K562 (cell line): ENCODE measurements at regions not wholly inside any gene's neighbourhood (a gene's known extent, or its start where the extent isn't known, plus 50 kb on each side); places are given as distances from the start of the nearest gene placed in this dataset.

Source experiments
- ATAC-seq: fragments of 200-7000 bp; cut with Tn5 transposase; 3 replicates; pipeline ENCODE4 v1.9.1; 2020; ENCODE audit warnings: moderate library complexity
- BruUV-seq: library from RNA; stranded (reverse); fragments of 400-500 nt; replicated peaks from 2 replicates; lab custom pipeline; 2021; lab: Mats Ljungman, UMichigan
- CTCF ChIA-PET: fragments of 300-600 bp; formaldehyde crosslinking; extraction: SDS; loops from one replicate; lab custom pipeline; 2021; ENCODE audit warnings: low intra/inter-chr PET ratio; lab: Yijun Ruan, JAX
- POLR2A ChIA-PET: fragments of 300-600, 350-650 bp; sonication (Branson Sonifier 250); formaldehyde crosslinking; extraction: SDS; loops from one replicate; lab custom pipeline; 2021; ENCODE audit warnings: antibody characterized with exemption, inconsistent platforms; lab: Yijun Ruan, JAX
- DNase-seq, 4 experiments: peaks; one replicate each; pipeline versions ENCODE4 v3.0.0 to v3.0.0-alpha.2; 2011 to 2018; ENCODE audit warnings: low spot score in 3 of 4, mixed read lengths in 3 of 4; ENCODE audit errors: extremely low read depth in 1 of 4
- FAIRE-seq: peaks from 2 replicates; lab custom pipeline; 2011; peaks lifted over from hg19 to GRCh38; lab: Jason Lieb, UNC
- H2AFZ ChIP-seq: 2 replicates; pipeline ENCODE4 v1.6.0; 2011; ENCODE audit warnings: low read depth, low read length, control low read depth, inconsistent platforms
- H3K27ac ChIP-seq: fragments of 200-600 bp; 3 replicates; pipeline ENCODE4 v1.8.0; 2011; ENCODE audit warnings: low read depth, mild to moderate bottlenecking, control low read depth, inconsistent platforms, low read length, moderate library complexity, mixed read lengths; ENCODE audit errors: extremely low read depth
- H3K27me3 ChIP-seq, 2 experiments: fragments of 300-600 bp in 1 of 2; 2 replicates in 1 of 2; 3 replicates in 1 of 2; pipeline versions ENCODE4 v1.6.0 to v1.8.0; 2011; ENCODE audit warnings: inconsistent platforms in 2 of 2, low read length in 2 of 2, mild to moderate bottlenecking in 1 of 2, mixed read lengths in 1 of 2, moderate library complexity in 1 of 2; ENCODE audit not compliant: control insufficient read depth in 2 of 2, insufficient read depth in 2 of 2
- H3K36me3 ChIP-seq: fragments of 300-600 bp; 3 replicates; pipeline ENCODE4 v1.8.0; 2011; ENCODE audit warnings: mild to moderate bottlenecking, low read length, inconsistent platforms; ENCODE audit not compliant: control insufficient read depth, insufficient read depth
- H3K4me1 ChIP-seq, 2 experiments: fragments of 200-600 bp in 1 of 2; replicated peaks in 1 of 2; 2 replicates in 1 of 2; 3 replicates in 1 of 2; pipeline versions ENCODE4 v1.5.1 to v1.8.0; 2011; ENCODE audit warnings: inconsistent platforms in 2 of 2, low read length in 2 of 2, mild to moderate bottlenecking in 1 of 2, mixed read lengths in 1 of 2, moderate library complexity in 1 of 2; ENCODE audit not compliant: control insufficient read depth in 2 of 2, insufficient read depth in 2 of 2
- H3K4me2 ChIP-seq: 2 replicates; pipeline ENCODE4 v1.6.1; 2011; ENCODE audit warnings: low read length, control low read depth, inconsistent platforms, mixed read lengths; ENCODE audit not compliant: insufficient read depth
- H3K4me3 ChIP-seq: fragments of 200-600 bp; sonication (generic), shearing (Covaris generic); 2 replicates; pipeline ENCODE4 v1.5.1; 2016; ENCODE audit warnings: control low read depth, inconsistent platforms
- H3K79me2 ChIP-seq: fragments of 200-600 bp; 3 replicates; pipeline ENCODE4 v1.8.0; 2011; ENCODE audit warnings: low read length, inconsistent platforms; ENCODE audit not compliant: control insufficient read depth, insufficient read depth
- H3K9ac ChIP-seq, 2 experiments: 2 replicates each; pipeline versions ENCODE4 v1.6.0 to v1.6.1; 2011; ENCODE audit warnings: low read depth in 2 of 2, low read length in 2 of 2, control low read depth in 1 of 2, inconsistent platforms in 1 of 2, mild to moderate bottlenecking in 1 of 2, mixed read lengths in 1 of 2; ENCODE audit not compliant: insufficient read depth in 1 of 2
- H3K9me1 ChIP-seq: one replicate; pipeline ENCODE4 v1.6.0; 2011; ENCODE audit warnings: inconsistent platforms, mild to moderate bottlenecking, low read length, moderate library complexity; ENCODE audit not compliant: control insufficient read depth, insufficient read depth
- H3K9me3 ChIP-seq: replicated peaks from 2 replicates; pipeline ENCODE4 v1.5.1; 2011; ENCODE audit warnings: low read depth, low read length, inconsistent platforms; ENCODE audit not compliant: control insufficient read depth, insufficient read depth
- H4K20me1 ChIP-seq: replicated peaks from 2 replicates; pipeline ENCODE4 v1.6.1; 2011; ENCODE audit warnings: low read length, inconsistent platforms, mixed read lengths; ENCODE audit not compliant: control insufficient read depth, insufficient read depth
- ATF1 ChIP-seq, 2 experiments: fragments of 450-650 bp in 1 of 2; IDR thresholded peaks; 2 replicates each; pipeline ENCODE4 v1.6.1; 2016; ENCODE audit warnings: missing compliant biosample characterization in 1 of 2, missing genetic modification characterization in 1 of 2
- BRD4 ChIP-seq: fragments of 200-600 bp; sonication (generic); IDR thresholded peaks from 2 replicates; pipeline ENCODE4 v1.6.1; 2017; ENCODE audit warnings: inconsistent platforms
- JUNB ChIP-seq: fragments of 450-650 bp; formaldehyde crosslinking; conservative IDR thresholded peaks from 2 replicates; pipeline ENCODE4 v1.4.0; 2020; ENCODE audit warnings: mild to moderate bottlenecking
- KHSRP ChIP-seq: fragments of 450-650 bp; IDR thresholded peaks from 2 replicates; pipeline ENCODE4 v1.6.1; 2017
- NUFIP1 ChIP-seq: fragments of 450-650 bp; IDR thresholded peaks from 2 replicates; pipeline ENCODE4 v1.6.1; 2018; ENCODE audit not compliant: partially characterized antibody
- SREBF2 ChIP-seq: sonication (generic); formaldehyde crosslinking; IDR thresholded peaks from 2 replicates; pipeline ENCODE4 v1.4.0; 2020; ENCODE audit warnings: mild to moderate bottlenecking, missing genetic modification reagents
- SUPT5H ChIP-seq: fragments of 450-650 bp; IDR thresholded peaks from 2 replicates; pipeline ENCODE4 v1.6.1; 2016
- ZNF395 ChIP-seq: fragments of 200-800 bp; sonication (Bioruptor generic); IDR thresholded peaks from 2 replicates; pipeline ENCODE4 v1.6.1; 2017; ENCODE audit warnings: missing genetic modification characterization, missing compliant biosample characterization
- ZNF695 ChIP-seq: fragments of 450-650 bp; formaldehyde crosslinking; IDR thresholded peaks from 2 replicates; pipeline ENCODE4 v1.4.0; 2020; ENCODE audit warnings: mild to moderate bottlenecking, moderate library complexity
- ZNF707 ChIP-seq: fragments of 250-450 bp; sonication (Bioruptor Pico); conservative IDR thresholded peaks from 2 replicates; pipeline ENCODE4 v1.8.0; 2022; ENCODE audit warnings: inconsistent platforms, mild to moderate bottlenecking, moderate library complexity
- WGBS: fragments of 100-300 bp; shearing (Covaris generic); methylation state at CpG from one replicate; pipeline ENCODE4 v1.1.6; 2016; ENCODE audit warnings: low coverage, mixed read lengths; ENCODE audit not compliant: insufficient coverage; ENCODE audit errors: missing lambda C conversion rate; 5-methylcytosine and 5-hydroxymethylcytosine counted together
- in situ Hi-C: fragments of 300-500 bp; cut with MboI; formaldehyde crosslinking; loops from 4 replicates; pipeline ENCODE4 v1.15.0; 2018; ENCODE audit warnings: inconsistent platforms, mixed read lengths
- intact Hi-C: fragments of 100-400 bp; cut with micrococcal nuclease; formaldehyde crosslinking; loops from 2 replicates; pipeline ENCODE4 v1.14.2; 2022
- TF ChIP-seq, protein P1 (sequence below): fragments of 450-650 bp; formaldehyde crosslinking; IDR thresholded peaks from 2 replicates; pipeline ENCODE4 v1.4.0; 2020; ENCODE audit warnings: mild to moderate bottlenecking, moderate library complexity
- TF ChIP-seq, protein P2 (sequence below): fragments of 250-450 bp; sonication (Bioruptor Pico); IDR thresholded peaks from 2 replicates; pipeline ENCODE4 v1.8.0; 2022; ENCODE audit warnings: inconsistent platforms

DNA sequence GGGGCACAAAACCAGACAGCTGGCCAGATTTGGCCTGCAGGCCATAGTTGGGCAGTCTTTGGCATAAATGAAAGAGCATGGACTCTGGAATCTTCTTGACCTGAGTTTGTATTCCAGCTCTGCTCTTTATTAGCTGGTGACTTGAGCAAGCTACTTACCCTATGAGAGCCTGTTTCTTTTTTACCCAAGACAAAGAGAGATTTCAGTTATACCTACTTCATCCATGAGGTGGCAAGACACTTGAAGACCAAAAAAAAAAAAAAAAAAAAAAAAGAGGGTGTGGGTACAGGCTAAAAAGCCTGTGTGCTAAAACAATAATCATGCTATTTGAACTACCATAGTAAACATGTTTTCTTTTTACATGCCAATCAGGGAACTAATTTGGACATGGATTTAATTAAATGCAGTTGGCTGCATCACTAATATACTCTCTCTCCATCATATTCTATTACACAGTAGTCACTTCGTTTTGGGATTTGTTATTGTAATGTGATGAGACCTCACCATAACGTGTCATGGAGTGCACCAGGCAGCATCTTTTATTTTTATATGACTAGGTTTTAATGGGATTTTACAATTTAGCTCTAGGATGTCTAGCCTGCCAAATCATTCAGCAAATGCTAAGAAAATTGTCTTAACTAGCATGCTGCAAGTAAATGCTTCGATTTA lies 109.2 kb upstream of the FHIT start:
- no peaks in the 10 kb centered on the region for H4K20me1 ChIP-seq
- no peak overlapping the region for H3K9ac ChIP-seq
- no peaks in the 10 kb centered on the region for H3K9me1 ChIP-seq
- 0% methylated on average over 3 of the region's 3 CpGs for WGBS
- H3K27ac ChIP-seq: no peak overlapping the region
- H3K4me1 ChIP-seq: no peaks in the 10 kb centered on the region
- in situ Hi-C loops (no loop called here), intact Hi-C loops (no loop called here)
- H3K79me2 ChIP-seq: no peaks in the 10 kb centered on the region
- no peak overlapping the region for H3K4me3 ChIP-seq
- TF ChIP-seq SREBF2: no peak
- TF ChIP-seq SUPT5H: no peak
- no peaks in the 10 kb centered on the region for H3K36me3 ChIP-seq
- DNase-seq (no peak), ATAC-seq (no peak), FAIRE-seq (no peak)
- BruUV-seq: no TSS peak
- CTCF ChIA-PET: no interaction called here
- POLR2A ChIA-PET: no interaction called here
- no peaks in the 10 kb centered on the region for H3K27me3 ChIP-seq
- H3K4me2 ChIP-seq: no peak overlapping the region
- no peaks in the 10 kb centered on the region for H3K9me3 ChIP-seq
- H2AFZ ChIP-seq: no peak overlapping the region

- intact Hi-C loops: no loop called here
These were observed 118.4 kb upstream of the FHIT start for GRCh38 chr3:61369678-61370077.

More at GRCh38 chr3:61369678-61370077, 118.4 kb upstream of the FHIT start:
- Histone ChIP-seq H3K9ac (no peak overlapping the region), H3K27me3 (no peaks in the 10 kb centered on the region), H3K36me3 (no peaks in the 10 kb centered on the region), H3K4me3 (no peak overlapping the region), H3K79me2 (no peaks in the 10 kb centered on the region), H3K4me1 (no peaks in the 10 kb centered on the region), H3K4me2 (no peak overlapping the region), H3K9me1 (no peaks in the 10 kb centered on the region), H2AFZ (no peak overlapping the region), H3K27ac (no peak overlapping the region), H3K9me3 (no peaks in the 10 kb centered on the region), H4K20me1 (no peaks in the 10 kb centered on the region)
- ATAC-seq (no peak), FAIRE-seq (no peak), DNase-seq (no peak)
- POLR2A ChIA-PET: no interaction called here
- CTCF ChIA-PET: no interaction called here
- TF ChIP-seq NUFIP1 (no peak), ZNF707 (no peak), BRD4 (no peak), SUPT5H (no peak), KHSRP (no peak), JUNB (CRISPR knock-in tag) (no peak), ZNF695 (CRISPR knock-in tag) (no peak), ZNF395 (no peak), ATF1 (CRISPR knock-in tag; IDR thresholded peaks at IDR 0.05) (no peak), ATF1 (tag; IDR thresholded peaks at IDR 0.05) (no peak)
- TF ChIP-seq, protein P1, sequence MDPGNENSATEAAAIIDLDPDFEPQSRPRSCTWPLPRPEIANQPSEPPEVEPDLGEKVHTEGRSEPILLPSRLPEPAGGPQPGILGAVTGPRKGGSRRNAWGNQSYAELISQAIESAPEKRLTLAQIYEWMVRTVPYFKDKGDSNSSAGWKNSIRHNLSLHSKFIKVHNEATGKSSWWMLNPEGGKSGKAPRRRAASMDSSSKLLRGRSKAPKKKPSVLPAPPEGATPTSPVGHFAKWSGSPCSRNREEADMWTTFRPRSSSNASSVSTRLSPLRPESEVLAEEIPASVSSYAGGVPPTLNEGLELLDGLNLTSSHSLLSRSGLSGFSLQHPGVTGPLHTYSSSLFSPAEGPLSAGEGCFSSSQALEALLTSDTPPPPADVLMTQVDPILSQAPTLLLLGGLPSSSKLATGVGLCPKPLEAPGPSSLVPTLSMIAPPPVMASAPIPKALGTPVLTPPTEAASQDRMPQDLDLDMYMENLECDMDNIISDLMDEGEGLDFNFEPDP (CRISPR knock-in tag): no peak
- TF ChIP-seq, protein P2, sequence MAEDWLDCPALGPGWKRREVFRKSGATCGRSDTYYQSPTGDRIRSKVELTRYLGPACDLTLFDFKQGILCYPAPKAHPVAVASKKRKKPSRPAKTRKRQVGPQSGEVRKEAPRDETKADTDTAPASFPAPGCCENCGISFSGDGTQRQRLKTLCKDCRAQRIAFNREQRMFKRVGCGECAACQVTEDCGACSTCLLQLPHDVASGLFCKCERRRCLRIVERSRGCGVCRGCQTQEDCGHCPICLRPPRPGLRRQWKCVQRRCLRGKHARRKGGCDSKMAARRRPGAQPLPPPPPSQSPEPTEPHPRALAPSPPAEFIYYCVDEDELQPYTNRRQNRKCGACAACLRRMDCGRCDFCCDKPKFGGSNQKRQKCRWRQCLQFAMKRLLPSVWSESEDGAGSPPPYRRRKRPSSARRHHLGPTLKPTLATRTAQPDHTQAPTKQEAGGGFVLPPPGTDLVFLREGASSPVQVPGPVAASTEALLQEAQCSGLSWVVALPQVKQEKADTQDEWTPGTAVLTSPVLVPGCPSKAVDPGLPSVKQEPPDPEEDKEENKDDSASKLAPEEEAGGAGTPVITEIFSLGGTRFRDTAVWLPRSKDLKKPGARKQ: no peak
- WGBS: 0% methylated on average over 2 of the region's 2 CpGs
- in situ Hi-C loops: no loop called here
- BruUV-seq: no TSS peak
